NOMO-1 treated with dmso at 0.1 percent for 144 hours (cell line): ENCODE measurements at regions not wholly inside any gene's neighbourhood (a gene's known extent, or its start where the extent isn't known, plus 50 kb on each side); places are given as distances from the start of the nearest gene placed in this dataset.
"Not testable (repeated sequence)": the region's sequence is repeated elsewhere in the genome, so short reads cannot be mapped to it uniquely, and the experiment has no call there.

ENCODE experiments used
- DNase-seq: peaks from one replicate; lab custom pipeline; 2025; ENCODE audit not compliant: unreplicated experiment; lab: John Stamatoyannopoulos, UW

DNA sequence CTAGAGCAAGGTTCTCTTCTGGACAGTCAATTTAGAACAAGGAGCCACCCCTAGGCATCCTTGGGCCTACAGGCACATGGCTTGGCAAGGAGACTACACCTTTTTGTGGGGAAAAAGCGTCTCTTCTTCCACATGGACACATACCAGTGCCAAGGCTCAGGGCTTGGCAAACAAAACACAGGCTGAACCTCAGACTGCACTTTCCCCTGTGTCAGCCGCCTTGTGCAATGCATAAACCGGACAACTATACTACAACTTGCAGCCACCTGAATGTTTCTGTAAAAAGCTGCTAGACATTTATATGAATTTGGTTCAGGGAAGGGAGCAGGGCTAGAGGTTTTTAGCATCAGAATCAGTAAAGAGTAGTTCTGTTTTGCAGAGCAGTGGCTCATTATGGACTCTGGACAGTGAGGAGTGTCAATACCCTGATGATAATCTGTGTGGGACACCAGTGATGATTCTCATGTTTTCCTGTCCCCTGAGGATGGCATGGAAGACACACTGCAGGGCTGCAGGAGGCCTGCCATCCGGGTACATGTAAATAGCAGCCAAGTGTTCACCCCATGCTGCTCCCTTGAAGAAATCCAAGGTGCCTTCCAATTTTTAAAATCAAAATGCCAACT, 118.9 kb downstream of the GATA3 start:
- no peak for DNase-seq

GRCh38 chr10:8173866-8174243, 119.4 kb downstream of the GATA3 start:
- no peak for DNase-seq

GRCh38 chr10:8174762-8175161, 120.3 kb downstream of the GATA3 start:
- no peak for DNase-seq

DNA sequence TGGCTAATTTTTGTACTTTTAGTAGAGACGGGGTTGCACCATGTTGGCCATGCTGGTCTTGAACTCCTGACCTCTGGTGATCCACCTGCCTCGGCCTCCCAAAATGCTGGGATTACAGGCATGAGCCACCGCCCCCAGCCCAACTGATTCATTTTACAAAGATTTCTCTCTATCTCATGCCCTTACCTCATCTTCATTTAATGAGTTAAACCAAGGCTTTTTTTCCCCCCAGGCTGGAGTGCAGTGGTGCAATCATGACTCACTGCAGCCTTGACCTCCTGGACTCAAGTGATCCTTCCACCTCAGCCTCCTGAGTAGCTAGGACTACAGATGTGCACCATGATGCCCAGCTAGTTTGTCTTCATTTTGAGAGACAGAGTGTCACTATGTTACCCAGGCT, 123.0 kb downstream of the GATA3 start:
- DNase-seq, result not testable (repeated sequence)

DNA sequence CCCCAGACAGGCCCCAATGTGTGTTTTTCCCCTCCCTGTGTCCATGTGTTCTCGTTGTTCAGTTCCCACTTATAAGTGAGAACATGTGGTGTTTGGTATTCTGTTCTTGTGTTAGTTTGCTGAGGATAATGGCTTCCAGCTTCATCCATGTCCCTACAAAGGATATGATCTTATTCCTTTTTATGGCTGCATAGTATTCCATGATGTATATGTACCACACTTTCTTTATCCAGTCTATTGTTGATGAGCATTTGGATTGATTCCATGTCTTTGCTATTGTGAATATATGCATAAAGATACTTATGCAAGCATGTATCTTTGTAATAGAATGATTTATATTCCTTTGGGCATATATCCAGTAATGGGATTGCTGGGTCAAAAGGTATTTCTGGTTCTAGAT, 125.3 kb downstream of the GATA3 start:
- DNase-seq, result not testable (repeated sequence)

DNA sequence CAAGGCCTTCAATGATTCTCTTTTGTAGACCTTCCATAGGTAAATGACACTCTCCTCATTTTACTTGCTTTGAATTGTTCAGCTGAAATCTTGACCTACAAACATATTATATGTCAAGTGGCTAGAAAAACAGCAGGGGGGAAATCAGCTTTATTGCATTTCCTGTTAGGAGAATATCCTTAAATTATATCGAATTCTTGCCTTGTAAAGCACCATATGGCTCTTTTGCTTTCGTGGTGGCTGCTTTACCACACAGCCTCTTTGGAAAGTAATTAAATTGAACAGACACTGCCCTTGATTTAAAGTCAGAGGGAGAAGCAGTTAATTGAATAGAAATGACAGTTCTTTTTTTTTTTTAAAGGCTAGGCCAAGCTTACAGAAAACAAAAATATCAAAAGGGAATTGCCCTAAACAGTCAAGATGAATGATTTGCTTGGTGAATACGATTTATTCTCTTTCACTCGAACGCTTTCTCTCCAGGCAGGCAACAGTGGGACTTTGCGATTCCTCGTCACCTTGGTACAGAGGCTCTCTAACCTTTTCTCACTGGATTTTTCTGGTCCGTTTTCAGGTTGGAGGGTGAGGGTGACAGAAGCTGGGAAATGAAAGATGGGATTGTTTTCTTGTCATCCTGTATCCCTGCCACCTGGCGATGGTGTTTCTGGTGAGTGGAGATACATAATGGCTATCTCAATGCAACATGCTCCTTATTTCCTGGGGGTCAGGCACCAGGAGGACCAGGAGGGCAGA, 126.0 kb downstream of the GATA3 start:
- no peak for DNase-seq

DNA sequence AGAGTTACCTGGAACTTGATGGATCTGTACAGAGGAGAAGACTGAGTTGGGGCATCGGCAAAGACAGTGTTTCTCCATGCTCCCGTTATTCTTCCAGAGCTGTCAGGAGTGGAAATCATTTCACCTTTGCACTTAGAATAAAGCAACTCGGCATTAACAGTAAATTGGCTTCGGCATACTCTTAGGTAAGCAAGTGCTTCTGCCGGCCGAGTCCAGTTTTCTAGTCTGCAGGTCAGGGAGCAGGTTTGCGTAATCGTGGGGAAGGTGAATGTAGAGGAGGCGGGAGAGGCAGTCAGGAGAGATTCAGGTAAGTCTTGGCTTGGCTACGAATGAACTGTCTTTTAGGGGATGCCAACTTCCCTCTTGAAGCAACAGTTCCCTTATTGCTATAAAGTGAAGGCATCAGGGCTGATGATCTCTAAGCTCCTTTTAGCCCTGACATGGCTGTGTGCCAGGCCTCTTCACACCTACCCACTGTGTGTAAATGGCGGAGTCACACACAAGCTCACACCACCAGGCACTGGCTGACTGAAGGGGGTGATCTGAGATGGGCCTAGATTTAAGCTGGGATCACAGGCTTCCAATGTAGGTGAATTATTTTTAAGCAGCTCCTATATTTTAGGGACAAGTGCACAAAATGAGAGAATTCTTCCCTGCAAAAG, 127.1 kb downstream of the GATA3 start:
- no peak for DNase-seq

- DNase-seq, result no peak
Observed at GRCh38 chr10:8182806-8183205, 128.3 kb downstream of the GATA3 start.

GRCh38 chr10:8183241-8183704, 128.8 kb downstream of the GATA3 start:
- no peak for DNase-seq

- no peak for DNase-seq
Observed at GRCh38 chr10:8187171-8187666, 132.7 kb downstream of the GATA3 start.

GRCh38 chr10:8189458-8189857, 135.0 kb downstream of the GATA3 start:
- DNase-seq, result no peak

DNA sequence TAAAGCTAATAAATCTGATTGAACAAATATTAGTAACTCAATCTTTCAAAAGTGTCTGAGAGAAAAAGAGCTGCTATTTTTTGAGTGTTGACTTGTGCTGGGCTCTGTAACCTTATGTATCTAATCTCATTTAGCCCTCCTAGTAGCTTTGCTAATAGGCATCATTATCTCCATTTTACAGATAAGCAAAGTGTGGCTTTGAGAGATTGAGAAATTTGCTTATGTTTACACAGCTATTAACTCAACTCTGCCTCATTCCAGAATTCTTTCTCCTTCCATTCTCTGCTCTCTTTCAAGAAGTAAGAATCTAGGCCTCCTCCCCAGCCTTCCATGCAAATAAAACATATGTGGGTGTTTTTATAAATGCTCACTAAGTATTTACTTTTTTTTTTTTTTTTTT, 137.8 kb downstream of the GATA3 start:
- DNase-seq, result no peak

GRCh38 chr10:8193546-8193945, 139.1 kb downstream of the GATA3 start:
- no peak for DNase-seq

DNA sequence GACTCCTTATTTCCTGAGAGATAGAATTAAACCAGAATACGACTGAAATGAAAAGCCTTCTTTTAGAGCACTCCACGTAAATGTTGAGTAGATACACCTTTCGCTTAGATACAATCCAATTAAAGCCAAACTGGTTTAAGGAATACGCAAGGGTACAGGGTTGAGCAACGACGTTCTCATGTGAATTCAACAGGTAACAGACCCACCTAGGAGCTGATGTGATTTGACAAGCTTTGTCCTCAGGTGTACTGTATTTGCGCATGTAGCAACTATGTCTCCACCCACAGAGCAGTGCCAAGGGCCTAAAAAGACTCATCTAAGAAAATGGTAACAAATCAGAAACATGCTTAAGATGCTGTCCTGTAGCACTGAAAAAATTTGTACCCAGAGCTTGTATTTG, 139.6 kb downstream of the GATA3 start:
- no peak for DNase-seq

DNA sequence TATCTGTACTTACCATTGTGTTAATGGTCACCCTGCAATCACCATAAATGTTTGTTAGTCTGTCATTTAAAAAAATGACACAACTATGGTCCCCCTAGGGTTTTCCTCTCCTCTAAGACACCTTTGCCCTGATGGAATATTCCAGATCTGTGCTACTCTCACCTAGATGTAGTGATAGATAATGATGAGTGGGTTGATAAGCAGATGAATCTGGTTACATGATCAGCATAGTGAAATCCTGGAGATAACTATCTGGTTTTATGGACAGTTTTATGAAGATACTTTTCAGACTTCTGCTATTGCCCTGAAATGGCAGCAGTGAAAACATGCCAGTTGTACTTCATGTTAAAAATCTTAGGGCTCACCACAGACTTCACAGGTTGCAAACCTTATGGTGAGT, 152.4 kb downstream of the GATA3 start:
- no peak for DNase-seq

- DNase-seq, result no peak
Observed at GRCh38 chr10:8211631-8212030, 157.1 kb downstream of the GATA3 start.

DNA sequence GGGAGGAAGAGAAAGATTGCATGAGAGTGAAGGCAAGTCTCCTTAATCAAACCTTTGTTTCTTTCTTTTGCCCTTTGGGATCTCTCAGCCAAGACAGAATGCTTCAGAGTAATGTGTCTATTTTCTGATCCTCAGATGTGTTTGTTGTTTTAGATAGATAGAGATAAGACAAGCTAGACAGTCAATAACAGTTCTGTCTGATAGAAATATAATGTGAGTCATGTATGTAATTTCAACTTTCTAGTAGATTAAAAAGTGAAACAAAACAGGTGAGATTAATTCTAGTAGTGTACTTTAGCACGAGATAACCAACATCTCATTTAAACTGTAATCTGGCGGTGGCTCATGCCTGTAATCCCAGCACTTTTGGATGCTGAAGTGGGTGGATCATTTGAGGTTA, 159.2 kb downstream of the GATA3 start:
- no peak for DNase-seq

GRCh38 chr10:8214587-8214986, 160.1 kb downstream of the GATA3 start:
- no peak for DNase-seq

- no peak for DNase-seq
Observed at GRCh38 chr10:8216893-8217292, 162.4 kb downstream of the GATA3 start.

- no peak for DNase-seq
Observed at GRCh38 chr10:8221451-8221850, 167.0 kb downstream of the GATA3 start.

DNA sequence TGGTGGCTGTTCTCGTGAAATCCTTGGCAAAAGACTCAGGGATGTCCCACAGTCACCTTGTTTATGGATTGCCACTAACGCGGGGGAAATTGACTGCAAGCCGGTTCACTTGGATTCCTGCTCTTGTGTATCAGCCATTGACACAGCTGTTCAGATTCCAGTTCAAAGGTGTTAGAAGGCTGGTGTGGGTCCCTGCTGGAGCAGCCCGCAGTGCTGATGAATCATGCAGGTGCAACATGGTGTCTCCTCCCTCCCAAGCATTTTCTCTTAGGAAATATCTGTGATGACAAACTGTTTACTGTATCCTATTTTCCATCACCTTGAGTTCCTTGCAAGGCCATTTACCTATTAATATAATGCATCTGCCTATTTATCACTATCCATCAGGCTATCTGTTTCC, 170.1 kb downstream of the GATA3 start:
- no peak for DNase-seq

DNA sequence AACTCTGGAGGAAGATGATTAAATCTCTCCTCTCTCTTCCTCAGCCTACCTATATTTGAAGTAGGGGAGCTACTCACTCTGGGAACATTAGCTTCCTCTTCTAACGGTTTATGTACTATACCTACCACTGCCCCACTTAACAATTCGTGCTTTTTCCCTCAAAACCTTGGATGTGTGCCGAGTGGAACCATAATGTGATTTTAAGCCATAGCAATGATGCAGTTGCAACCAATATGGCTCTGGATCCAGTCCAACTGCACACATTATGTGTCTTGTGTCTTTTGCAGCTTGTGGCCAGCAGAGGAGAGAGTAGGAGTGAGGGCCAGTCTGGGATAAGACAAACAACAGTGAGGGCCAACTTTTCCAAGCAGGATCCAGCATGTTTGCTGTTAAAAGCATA, 170.7 kb downstream of the GATA3 start:
- DNase-seq, result no peak
